Stimulated activated CD4-positive, alpha-beta T cell treated with anti-CD3 and anti-CD28 coated beads, Interleukin-4, amount 100 ng/mL, for 48 hours (primary cell): ENCODE measurements at regions not wholly inside any gene's neighbourhood (a gene's known extent, or its start where the extent isn't known, plus 50 kb on each side); places are given as distances from the start of the nearest gene placed in this dataset.

Experiments used
- DNase-seq, 2 donors: peaks; one replicate each; pipeline ENCODE4 v3.0.0-alpha.2; 2020; ENCODE audit warnings: low read depth in 2 of 2

DNA sequence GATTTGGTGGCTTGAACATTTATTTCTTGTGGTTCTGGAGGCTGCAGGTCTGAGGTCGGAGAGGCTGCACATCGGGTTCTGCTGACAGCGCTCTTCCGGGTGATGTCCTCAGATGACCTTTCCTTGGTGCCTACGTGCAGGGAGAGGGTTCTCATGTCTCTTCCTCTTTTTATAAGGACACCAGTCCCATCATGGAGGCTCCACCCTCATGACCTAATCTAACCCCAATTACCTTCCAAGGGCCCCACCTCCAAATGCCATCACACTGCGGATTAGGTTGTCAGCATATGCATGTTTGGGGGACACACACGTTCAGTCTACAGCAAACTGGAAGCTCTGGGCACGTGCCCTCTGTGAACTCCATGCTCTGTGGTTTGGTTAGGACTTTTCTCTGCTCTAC, 338.6 kb downstream of the FGF9 start:
- no peak for DNase-seq

DNA sequence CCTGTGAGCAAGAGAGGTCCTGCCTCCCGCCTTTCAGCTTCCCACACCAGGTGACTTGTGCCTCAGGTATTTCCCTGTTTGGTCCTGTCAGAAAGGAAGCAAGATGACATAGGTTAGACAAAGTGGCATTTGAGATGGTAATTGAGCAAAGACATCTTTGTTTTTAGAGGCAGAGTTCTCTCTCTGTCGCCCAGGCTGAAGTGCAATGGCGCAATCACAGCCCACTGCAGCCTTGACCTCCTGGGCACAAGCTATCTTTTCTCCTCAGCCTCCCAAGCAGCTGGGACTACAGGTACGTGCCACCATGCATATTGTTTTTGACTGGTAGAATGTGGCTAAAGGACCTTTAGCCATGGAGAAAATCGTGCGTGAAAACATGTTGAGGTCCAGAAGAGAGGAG, 339.1 kb downstream of the FGF9 start:
- no peak for DNase-seq

DNA sequence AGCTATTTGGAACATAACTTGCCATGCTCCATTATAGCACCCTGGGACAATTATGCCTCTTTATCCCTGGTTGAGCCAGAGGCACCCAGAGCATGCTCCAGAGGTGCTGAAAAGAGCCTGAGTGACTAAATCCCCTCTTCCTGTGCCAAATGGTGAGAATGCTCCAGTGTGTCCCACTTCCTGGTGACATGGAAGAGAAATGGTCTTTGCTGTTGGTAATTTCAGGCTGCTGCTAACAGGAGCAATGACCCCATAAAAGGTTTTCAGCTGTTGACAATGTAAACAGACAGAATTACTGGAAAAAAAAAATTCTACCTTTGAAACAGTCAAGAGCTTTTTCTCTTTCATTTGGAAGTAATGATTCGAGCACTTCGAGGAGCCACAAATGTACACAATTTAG, 341.8 kb downstream of the FGF9 start:
- no peak for DNase-seq

DNA sequence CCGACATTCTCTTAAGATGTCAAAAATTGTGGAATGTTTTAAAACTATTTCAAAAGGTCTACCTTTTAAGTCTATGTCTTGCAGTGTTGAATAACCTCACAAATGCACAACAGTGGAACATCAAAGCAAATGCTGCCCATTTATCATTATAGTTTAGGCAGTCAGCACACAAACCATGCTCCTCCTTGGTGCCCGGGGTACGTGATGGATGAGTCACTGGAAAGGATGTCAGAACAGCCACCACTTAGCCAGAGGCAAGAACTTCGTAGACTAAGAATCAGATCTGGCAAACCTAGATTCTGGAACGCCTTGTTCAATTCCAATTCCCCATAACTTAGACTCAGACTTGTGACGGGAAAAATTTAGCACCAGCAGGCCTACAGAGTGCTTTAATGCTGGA, 343.6 kb downstream of the FGF9 start:
- no peak for DNase-seq

DNA sequence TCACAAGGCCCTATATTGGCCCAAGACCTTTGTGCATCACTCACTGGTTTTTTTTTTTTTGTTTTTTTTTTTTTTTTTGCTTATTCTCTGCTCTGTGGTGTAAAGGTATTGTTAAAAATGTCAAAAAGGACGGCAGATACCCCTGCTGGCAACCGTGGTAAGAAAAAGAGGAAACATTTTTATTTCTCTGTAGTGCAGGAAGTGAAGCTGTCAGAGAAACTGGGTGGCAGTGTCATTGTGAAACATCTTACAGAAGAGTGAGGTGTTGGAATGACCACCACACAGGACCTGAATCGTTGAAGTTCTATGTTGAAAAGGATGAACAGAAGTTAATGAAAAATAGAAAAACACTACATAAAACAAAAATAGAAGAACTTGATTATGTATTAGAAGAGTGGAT, 346.4 kb downstream of the FGF9 start:
- no peak for DNase-seq

DNA sequence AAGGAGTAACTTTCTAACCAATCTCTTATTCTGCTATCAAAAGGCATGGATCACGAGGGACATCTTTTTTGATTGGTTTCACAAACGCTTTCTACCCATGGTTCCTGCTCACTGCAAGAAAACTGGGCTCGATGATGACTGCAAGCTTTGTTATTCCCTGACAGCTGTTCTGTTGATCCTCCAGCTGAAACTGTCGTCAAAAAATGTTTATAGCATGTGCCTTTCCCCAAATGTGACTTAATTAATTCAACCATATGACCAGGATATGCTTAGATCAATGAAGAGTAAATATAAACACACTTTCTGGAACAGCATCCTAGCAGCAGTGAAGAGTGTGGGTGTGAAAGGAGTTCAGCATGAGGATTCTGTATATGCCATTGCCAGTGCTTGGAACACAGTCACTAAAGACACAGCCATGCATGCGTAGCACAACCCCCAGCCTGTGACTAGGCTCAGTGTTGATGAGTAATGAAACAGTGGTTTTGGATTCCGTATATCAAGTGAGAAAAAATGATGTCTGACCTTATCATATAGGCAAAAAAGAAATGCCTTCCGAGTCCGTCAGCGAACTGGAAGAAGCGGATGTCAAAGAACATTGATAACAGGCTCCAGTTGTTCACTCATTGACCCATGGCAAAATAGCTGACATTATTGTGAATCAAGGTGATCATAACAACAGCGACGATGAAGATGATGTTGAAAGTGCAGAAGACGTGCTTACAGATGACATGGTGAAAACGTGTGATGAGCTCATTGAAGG, 347.4 kb downstream of the FGF9 start:
- no peak for DNase-seq

DNA sequence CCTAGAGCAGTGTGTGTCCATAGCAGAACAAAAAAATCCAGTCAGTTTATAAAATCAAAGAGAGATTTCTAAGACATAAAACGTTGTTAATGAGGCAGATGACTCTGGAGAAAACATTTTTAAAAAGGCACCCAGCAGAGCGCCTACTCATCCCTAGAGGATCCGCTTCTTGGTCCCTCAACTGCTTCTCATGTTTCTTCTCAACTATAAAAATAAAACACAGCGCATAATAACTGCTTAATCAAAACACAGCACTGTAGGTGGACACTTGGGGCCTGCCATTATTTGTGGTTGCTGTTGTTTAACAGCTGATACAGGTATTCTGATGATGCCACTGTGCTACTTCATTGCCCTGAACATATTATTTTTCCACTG, 347.9 kb downstream of the FGF9 start:
- no peak for DNase-seq

DNA sequence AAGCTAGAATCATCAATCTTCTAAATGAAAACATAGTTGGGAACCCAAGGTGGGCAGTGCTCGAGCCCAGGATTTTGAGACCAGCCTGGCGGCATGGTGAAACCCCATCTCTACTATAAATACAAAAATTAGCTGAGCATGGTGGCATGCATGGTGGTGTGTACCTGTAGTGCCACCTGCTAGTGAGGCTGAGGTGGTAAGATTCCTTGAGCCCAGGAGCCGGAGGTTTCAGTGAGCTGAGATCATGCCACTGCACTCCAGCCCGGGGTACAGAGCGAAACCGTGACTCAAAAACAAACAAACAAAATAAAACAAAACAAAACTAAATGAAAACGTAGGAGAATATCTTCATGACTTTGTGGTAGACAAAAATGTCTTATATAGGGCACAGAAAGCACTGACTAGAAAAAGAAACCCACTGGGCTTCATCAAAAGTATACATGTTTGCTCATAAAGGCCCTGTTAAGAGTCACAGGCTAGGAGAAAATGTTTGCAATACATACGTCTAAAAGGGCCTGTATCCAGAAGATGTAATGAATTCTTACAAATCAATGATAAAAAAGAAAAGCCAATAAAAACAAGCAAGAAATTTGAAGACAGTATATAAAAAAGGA, 353.6 kb downstream of the FGF9 start:
- no peak for DNase-seq

DNA sequence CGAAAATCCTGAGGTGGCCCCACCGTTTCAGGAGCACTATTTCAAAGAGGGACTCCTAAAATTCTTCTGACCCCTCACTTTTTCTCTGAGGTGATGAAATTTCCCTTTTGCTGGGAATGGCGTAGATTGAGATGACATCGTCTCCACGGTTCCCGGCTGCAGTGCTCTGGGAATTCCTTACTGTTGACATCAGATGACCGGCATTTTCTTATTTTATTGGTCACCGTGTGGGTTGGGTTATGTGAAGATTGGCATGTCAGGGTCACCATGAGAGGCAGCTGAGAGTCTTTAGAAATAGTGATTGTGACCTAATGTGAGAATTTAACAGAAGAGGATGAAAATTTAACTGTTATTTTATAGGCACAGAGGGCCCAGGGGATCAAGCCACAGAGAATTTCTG, 356.7 kb downstream of the FGF9 start:
- no peak for DNase-seq

- DNase-seq: no peak
These were observed 358.0 kb downstream of the FGF9 start for GRCh38 chr13:22028831-22029230.

- DNase-seq: no peak
These were observed 359.4 kb downstream of the FGF9 start for GRCh38 chr13:22030321-22030720.

DNA sequence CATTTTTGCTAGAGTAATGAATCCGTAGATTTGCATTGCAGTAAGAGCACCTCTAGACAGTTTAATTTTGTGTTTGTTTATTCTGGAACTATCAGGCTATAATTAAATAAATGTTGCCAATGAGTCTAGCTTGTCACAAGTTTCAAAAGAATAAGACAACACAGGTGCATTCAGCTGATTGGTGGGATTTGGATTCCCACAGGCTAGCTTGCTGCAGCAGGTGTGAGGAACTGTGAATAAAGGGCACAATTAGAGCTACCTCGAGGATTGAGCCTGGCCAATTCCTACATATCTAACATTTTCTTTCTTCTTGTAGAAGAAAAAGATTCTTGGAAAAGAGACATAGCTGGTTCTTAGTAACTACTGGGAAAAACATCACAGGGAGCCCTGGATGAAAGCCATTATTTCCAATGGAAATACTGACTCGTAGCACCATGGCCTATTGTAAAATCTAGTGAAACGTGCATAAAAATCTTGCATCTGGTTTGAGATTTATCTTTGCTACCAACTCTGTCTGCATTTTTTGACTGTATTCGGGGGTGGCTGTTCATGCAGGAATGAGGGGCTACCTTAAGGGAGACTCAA, 360.9 kb downstream of the FGF9 start:
- DNase-seq: no peak

DNA sequence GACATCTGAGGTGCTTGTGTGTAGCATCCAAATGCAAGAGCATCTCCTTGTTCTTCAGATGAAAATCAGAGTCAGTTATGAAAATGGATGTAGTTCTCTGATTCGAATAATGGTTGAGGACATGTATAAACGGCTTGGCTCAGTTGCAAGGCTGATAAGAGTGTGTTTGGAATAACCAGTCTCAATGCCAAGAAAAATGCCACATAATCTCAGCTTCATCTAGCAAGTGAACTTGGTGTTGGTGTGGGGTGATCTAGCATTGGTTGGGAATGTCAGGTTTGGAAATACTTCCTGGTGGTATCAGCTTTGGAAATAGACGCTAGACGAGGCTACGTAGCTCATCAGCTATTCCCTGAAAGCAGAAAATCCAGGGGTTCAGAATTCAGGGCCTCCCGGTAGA, 362.0 kb downstream of the FGF9 start:
- no peak for DNase-seq

GRCh38 chr13:22039961-22040360, 369.1 kb downstream of the FGF9 start:
- no peak for DNase-seq

- no peak for DNase-seq
These were observed 370.0 kb downstream of the FGF9 start for GRCh38 chr13:22040810-22041364.

DNA sequence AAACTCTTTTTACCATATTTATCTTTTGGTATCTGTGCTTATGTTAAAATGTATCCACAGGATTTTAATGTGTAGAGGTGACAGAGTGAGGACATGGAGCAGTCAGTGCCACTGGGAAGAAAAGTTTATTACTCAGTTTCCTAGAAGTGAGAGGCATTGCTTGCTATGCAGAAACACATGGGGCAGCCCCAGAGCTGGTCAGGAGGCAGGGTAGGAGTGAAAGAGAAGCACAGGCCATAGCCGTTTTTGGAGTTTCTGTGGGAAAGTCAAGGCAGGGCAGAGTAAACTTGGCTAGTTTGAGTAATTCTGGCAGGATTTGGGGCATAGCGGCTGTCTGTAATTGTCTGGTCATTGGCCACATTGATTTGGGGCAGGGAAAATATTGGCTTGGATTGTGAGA, 370.9 kb downstream of the FGF9 start:
- DNase-seq: no peak

DNA sequence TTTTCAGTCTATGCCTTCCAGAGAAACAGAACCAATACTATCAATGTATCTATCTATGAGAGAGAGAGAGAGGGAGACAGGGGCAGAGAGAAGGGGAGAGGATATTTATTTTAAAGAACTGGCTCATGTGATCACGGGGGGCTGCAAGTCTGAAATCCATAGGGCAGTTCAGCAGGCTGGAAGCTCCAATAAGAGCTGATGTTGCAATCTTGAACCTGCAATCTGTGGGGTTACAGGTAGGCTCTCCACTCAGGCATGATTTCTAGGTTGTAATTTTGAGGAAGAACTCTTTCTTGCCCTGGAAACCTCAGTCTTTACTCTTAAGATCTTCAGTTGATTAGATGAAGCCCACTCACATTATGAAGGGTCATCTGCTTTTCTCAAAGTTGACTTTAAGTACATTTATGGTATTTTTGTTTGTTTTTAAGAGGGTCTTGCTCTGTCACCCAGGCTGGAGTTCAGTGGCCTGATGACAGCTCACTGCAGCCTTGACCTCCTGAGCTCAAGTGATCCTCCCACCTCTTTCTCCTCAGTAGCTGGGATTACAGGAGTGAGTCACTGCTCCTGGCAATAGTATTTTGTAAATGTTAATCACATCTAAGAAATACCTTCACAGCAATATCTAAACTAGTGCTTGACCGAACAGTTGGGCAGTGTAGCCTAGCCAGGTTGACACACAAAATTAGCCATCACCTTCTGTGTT, 376.4 kb downstream of the FGF9 start:
- no peak for DNase-seq

DNA sequence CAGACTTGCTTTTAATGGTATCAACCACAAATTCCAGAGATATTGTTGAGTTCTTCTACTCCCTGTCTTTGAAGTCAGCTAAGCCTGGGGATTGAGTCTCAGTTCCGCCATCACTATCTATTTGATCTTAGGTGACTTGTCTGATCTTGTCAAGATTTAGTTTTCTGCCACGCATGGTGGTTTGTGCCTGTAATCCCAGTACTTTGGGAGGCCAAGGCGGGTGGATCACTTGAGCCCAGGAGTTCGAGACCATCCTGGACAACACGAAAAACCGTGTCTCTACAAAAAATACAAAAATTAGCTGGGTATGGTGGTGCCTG, 376.9 kb downstream of the FGF9 start:
- DNase-seq: no peak

- no peak for DNase-seq
These were observed 378.5 kb downstream of the FGF9 start for GRCh38 chr13:22049384-22049783.

- no peak for DNase-seq
These were observed 380.2 kb downstream of the FGF9 start for GRCh38 chr13:22050951-22051563.

GRCh38 chr13:22053053-22053452, 382.2 kb downstream of the FGF9 start:
- no peak for DNase-seq

GRCh38 chr13:22055259-22055658, 384.4 kb downstream of the FGF9 start:
- DNase-seq: no peak
